ENCODE measurements at regions not wholly inside any gene's neighbourhood (a gene's known extent, or its start where the extent isn't known, plus 50 kb on each side); places are given as distances from the start of the nearest gene placed in this dataset.

- intact Hi-C loops (cut with DNase I): no loop called here
These were observed 411.2 kb upstream of the HS3ST1 start for GRCh38 chr4:11839889-11840288.

GRCh38 chr4:11831739-11832138, 403.0 kb upstream of the HS3ST1 start:
- Histone ChIP-seq H3K9me3 (peaks cover 0 to 3% (median 0%) of the 10 kb centered on the region in 12 donors), H3K4me1 (no peaks in the 10 kb centered on the region), H3K27ac (no peak overlapping the region), H3K36me3 (no peaks in the 10 kb centered on the region), H3K27me3 (no peaks in the 10 kb centered on the region), H3K4me3 (no peak overlapping the region)
- WGBS, 4 donors: 41 to 53% (median 47%) methylated on average over 5 of the region's 5 CpGs
- ATAC-seq: no peak
- intact Hi-C loops (cut with DNase I): no loop called here
- TF ChIP-seq POLR2A (IDR thresholded peaks at IDR 0.05): no peak
- no peak for TF ChIP-seq CTCF (IDR thresholded peaks at IDR 0.05)
- no peak for DNase-seq

More at GRCh38 chr4:11839889-11840288, 411.2 kb upstream of the HS3ST1 start:
- TF ChIP-seq CTCF (IDR thresholded peaks at IDR 0.05): no peak
- no peak for TF ChIP-seq POLR2A (IDR thresholded peaks at IDR 0.05)
- H3K9me3 ChIP-seq: no peaks in the 10 kb centered on the region
- H3K36me3 ChIP-seq: no peaks in the 10 kb centered on the region
- no peak overlapping the region for H3K4me3 ChIP-seq
- H3K27ac ChIP-seq: no peak overlapping the region
- H3K27me3 ChIP-seq: no peaks in the 10 kb centered on the region
- no peak for DNase-seq
- ATAC-seq: no peak
- peaks cover 0 to 12% (median 0%) of the 10 kb centered on the region in 12 donors for H3K4me1 ChIP-seq

- DNase-seq (no peak), ATAC-seq (no peak)
- intact Hi-C loops (cut with DNase I): no loop called here
- Histone ChIP-seq H3K36me3 (no peaks in the 10 kb centered on the region), H3K9me3 (peaks cover 0 to 8% (median 0%) of the 10 kb centered on the region in 12 donors), H3K27ac (no peak overlapping the region), H3K4me1 (no peaks in the 10 kb centered on the region), H3K4me3 (no peak overlapping the region), H3K27me3 (no peaks in the 10 kb centered on the region)
- TF ChIP-seq POLR2A (IDR thresholded peaks at IDR 0.05) (no peak), CTCF (IDR thresholded peaks at IDR 0.05) (no peak)
- 73 to 76% (median 75%) methylated on average over 2 of the region's 2 CpGs for WGBS, 4 donors
These were observed 395.9 kb upstream of the HS3ST1 start for GRCh38 chr4:11824566-11824965.

GRCh38 chr4:11821772-11822430, 393.2 kb upstream of the HS3ST1 start:
- 37 to 74% (median 52%) methylated on average over 2 of the region's 2 CpGs for WGBS, 4 donors
- no peak for ATAC-seq
- no peak for TF ChIP-seq POLR2A (IDR thresholded peaks at IDR 0.05)
- TF ChIP-seq CTCF (IDR thresholded peaks at IDR 0.05): no peak

More at GRCh38 chr4:11821772-11822430, 393.2 kb upstream of the HS3ST1 start:
- Histone ChIP-seq H3K9me3 (peaks cover 0 to 8% (median 0%) of the 10 kb centered on the region in 12 donors), H3K4me1 (no peaks in the 10 kb centered on the region), H3K4me3 (no peak overlapping the region), H3K27me3 (no peaks in the 10 kb centered on the region), H3K27ac (no peak overlapping the region), H3K36me3 (no peaks in the 10 kb centered on the region)
- no peak for DNase-seq
- intact Hi-C loops (cut with DNase I): loop anchor here in 1 of 10 donors (2.0 kb wide), 1 partner anchor 69 kb away; no protein-coding TSS in a partner anchor

Data from heart left ventricle (tissue), 16 donors.